ENCODE measurements at regions not wholly inside any gene's neighbourhood (a gene's known extent, or its start where the extent isn't known, plus 50 kb on each side); places are given as distances from the start of the nearest gene placed in this dataset.

DNA sequence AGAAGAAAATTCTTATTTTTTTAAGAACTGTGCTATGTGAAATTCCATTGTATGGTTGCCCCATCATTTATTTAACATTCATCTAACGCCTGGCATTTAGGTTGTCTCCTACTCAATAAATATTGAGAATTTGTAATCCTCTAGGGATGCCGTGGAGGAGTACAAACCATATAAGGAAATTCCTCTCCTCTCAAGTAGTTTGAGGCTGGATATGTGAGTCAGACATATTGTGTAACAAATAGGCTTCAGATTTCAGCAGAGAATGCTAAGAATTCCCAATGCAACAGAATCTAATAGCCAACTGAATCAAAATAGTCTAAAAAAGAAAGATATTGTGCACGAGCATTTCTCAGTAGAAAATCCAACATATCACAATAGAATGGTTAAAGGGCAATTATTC, 174.7 kb downstream of the OTOR start:
- TF ChIP-seq, protein P1, sequence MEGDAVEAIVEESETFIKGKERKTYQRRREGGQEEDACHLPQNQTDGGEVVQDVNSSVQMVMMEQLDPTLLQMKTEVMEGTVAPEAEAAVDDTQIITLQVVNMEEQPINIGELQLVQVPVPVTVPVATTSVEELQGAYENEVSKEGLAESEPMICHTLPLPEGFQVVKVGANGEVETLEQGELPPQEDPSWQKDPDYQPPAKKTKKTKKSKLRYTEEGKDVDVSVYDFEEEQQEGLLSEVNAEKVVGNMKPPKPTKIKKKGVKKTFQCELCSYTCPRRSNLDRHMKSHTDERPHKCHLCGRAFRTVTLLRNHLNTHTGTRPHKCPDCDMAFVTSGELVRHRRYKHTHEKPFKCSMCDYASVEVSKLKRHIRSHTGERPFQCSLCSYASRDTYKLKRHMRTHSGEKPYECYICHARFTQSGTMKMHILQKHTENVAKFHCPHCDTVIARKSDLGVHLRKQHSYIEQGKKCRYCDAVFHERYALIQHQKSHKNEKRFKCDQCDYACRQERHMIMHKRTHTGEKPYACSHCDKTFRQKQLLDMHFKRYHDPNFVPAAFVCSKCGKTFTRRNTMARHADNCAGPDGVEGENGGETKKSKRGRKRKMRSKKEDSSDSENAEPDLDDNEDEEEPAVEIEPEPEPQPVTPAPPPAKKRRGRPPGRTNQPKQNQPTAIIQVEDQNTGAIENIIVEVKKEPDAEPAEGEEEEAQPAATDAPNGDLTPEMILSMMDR (conservative IDR thresholded peaks at IDR 0.05) = no peak
- H3K14ac ChIP-seq (ENCODE audit: insufficient read depth, low read length) = no peak overlapping the region
- Mint-ChIP-seq H3K27ac (no peak overlapping the region), H3K36me3 (ENCODE audit: insufficient read depth in 1 of 3, low read depth in 3 of 3) (no peaks in the 10 kb centered on the region), H3K4me1 (peaks cover 11% of the 10 kb centered on the region in 2 experiments), H3K27me3 (ENCODE audit: low read depth) (no peaks in the 10 kb centered on the region), H3K4me3 (no peak overlapping the region), H3K9me3 (no peaks in the 10 kb centered on the region; a peak in 1 of 5 replicates)
- no peak overlapping the region for H3T11ph ChIP-seq (ENCODE audit: low read length)
- H4K5ac ChIP-seq (ENCODE audit: insufficient read length, low read depth, low read length) = no peak overlapping the region
- no peaks in the 10 kb centered on the region for H4K20me1 ChIP-seq (ENCODE audit: control insufficient read depth, insufficient read depth, insufficient read length)
- H3K27ac ChIP-seq (ENCODE audit: insufficient read length, low read depth, low read length) = no peak overlapping the region
- H3K56ac ChIP-seq (ENCODE audit: insufficient read length, low read depth, low read length) = no peak overlapping the region
- no peak overlapping the region for H3K23ac ChIP-seq (ENCODE audit: insufficient read length, low read depth, low read length)
- no peak overlapping the region for H2AK5ac ChIP-seq (ENCODE audit: insufficient read length, low read length)
- DNase-seq = no peak
- H2BK20ac ChIP-seq (ENCODE audit: low read depth, low read length, poor library complexity, severe bottlenecking) = no peak overlapping the region
- no peaks in the 10 kb centered on the region for H3K79me2 ChIP-seq (ENCODE audit: insufficient read depth, low read length)
- no peaks in the 10 kb centered on the region for H3K9me3 ChIP-seq (ENCODE audit: control insufficient read depth, low read depth, low read length)
- H4K8ac ChIP-seq (replicated peaks; ENCODE audit: insufficient read length, low read depth, low read length) = no peak overlapping the region
- no peak overlapping the region for H2BK5ac ChIP-seq (ENCODE audit: insufficient read length, low read length)
- no peak overlapping the region for H2BK15ac ChIP-seq (ENCODE audit: low read depth, low read length)
- H2BK12ac ChIP-seq (ENCODE audit: insufficient read length, low read depth, low read length) = no peak overlapping the region
- no peak overlapping the region for H3K18ac ChIP-seq (ENCODE audit: insufficient read length, low read depth, low read length)
- no peak overlapping the region for H2AFZ ChIP-seq (ENCODE audit: low read length)
- H2BK120ac ChIP-seq (ENCODE audit: low read depth, low read length, poor library complexity, severe bottlenecking) = no peak overlapping the region
- H3K27me3 ChIP-seq (ENCODE audit: insufficient read depth, low read length) = no peaks in the 10 kb centered on the region
- no peak overlapping the region for H4K91ac ChIP-seq (ENCODE audit: insufficient read length, low read depth, low read length)
- WGBS (ENCODE audit: extremely low coverage, insufficient read length, low lambda C conversion rate) = no CpG with 5 or more reads among the region's 3 CpGs
- H3K9ac ChIP-seq (ENCODE audit: extremely low read depth, insufficient read length, low read length) = no peak overlapping the region
- no peaks in the 10 kb centered on the region for H3K79me1 ChIP-seq (ENCODE audit: insufficient read depth, low read depth, low read length, poor library complexity, severe bottlenecking)
- no peak overlapping the region for H3K4me2 ChIP-seq (ENCODE audit: insufficient read depth, insufficient read length, low read length)
- no peak overlapping the region for H3K4ac ChIP-seq (ENCODE audit: low read depth, low read length)
- no peaks in the 10 kb centered on the region for H3K4me1 ChIP-seq (ENCODE audit: insufficient read depth, low read length)
- H3K23me2 ChIP-seq (ENCODE audit: insufficient read length, low read depth, low read length, poor library complexity, severe bottlenecking) = no peaks in the 10 kb centered on the region

All from H9 (cell line).